SK-N-SH (cell line): ENCODE measurements at regions not wholly inside any gene's neighbourhood (a gene's known extent, or its start where the extent isn't known, plus 50 kb on each side); places are given as distances from the start of the nearest gene placed in this dataset.

ENCODE experiments used
- CTCF ChIA-PET: fragments of 300-600, 350-600 bp; formaldehyde crosslinking; extraction: SDS; loops from one replicate; lab custom pipeline; 2021; lab: Yijun Ruan, JAX
- POLR2A ChIA-PET: fragments of 350-600 bp; sonication (Branson Sonifier 250); formaldehyde crosslinking; extraction: SDS; loops from one replicate; lab custom pipeline; 2020; ENCODE audit warnings: antibody characterized with exemption, inconsistent platforms; lab: Yijun Ruan, JAX
- DNase-seq: peaks from one replicate; pipeline ENCODE4 v3.0.0; 2012
- H2AFZ ChIP-seq: fragments of 200-600 bp; sonication (generic); 2 replicates; pipeline ENCODE4 v1.8.1; 2016; ENCODE audit warnings: antibody characterized with exemption, mild to moderate bottlenecking, low read depth
- H3F3A ChIP-seq: fragments of 200-600 bp; sonication (generic); replicated peaks from 2 replicates; pipeline ENCODE3; 2016; ENCODE audit warnings: antibody characterized with exemption, mild to moderate bottlenecking; ENCODE audit not compliant: insufficient read depth
- H3K27ac ChIP-seq, 2 experiments: fragments of 200-500 bp in 1 of 2; fragments of 200-600 bp in 1 of 2; sonication (Bioruptor generic) in 1 of 2; sonication (generic), shearing (Covaris generic) in 1 of 2; 2 replicates each; pipeline versions ENCODE4 v1.5.1 to v1.6.1; 2014 to 2016; ENCODE audit warnings: low read depth in 2 of 2, inconsistent platforms in 1 of 2, low read length in 1 of 2, mild to moderate bottlenecking in 1 of 2, mixed read lengths in 1 of 2
- H3K27me3 ChIP-seq: fragments of 200-600 bp; sonication (generic), shearing (Covaris generic); 2 replicates; pipeline ENCODE4 v1.6.1; 2016; ENCODE audit warnings: mixed run types; ENCODE audit not compliant: insufficient read depth
- H3K36me3 ChIP-seq, 2 experiments: fragments of 200-500 bp in 1 of 2; fragments of 200-600 bp in 1 of 2; sonication (Bioruptor generic) in 1 of 2; sonication (generic) in 1 of 2; replicated peaks in 1 of 2; 2 replicates each; pipeline versions ENCODE3 to v1.5.1; 2014 to 2016; ENCODE audit warnings: low read length in 1 of 2, mild to moderate bottlenecking in 1 of 2; ENCODE audit not compliant: insufficient read depth in 2 of 2, control insufficient read depth in 1 of 2
- H3K4me1 ChIP-seq, 2 experiments: fragments of 200-500 bp in 1 of 2; fragments of 200-600 bp in 1 of 2; sonication (Bioruptor generic) in 1 of 2; sonication (generic), shearing (Covaris generic) in 1 of 2; 2 replicates each; pipeline versions ENCODE4 v1.5.1 to v1.6.1; 2014 to 2016; ENCODE audit warnings: low read depth in 1 of 2, low read length in 1 of 2, mixed run types in 1 of 2; ENCODE audit not compliant: insufficient read depth in 2 of 2, control insufficient read depth in 1 of 2
- H3K4me2 ChIP-seq: fragments of 200-600 bp; sonication (generic), shearing (Covaris generic); 2 replicates; pipeline ENCODE4 v1.6.1; 2017; ENCODE audit warnings: mixed run types
- H3K4me3 ChIP-seq, 2 experiments: fragments of 200-500 bp in 1 of 2; fragments of 200-600 bp in 1 of 2; sonication (Bioruptor generic) in 1 of 2; sonication (generic), shearing (Covaris generic) in 1 of 2; 2 replicates each; pipeline versions ENCODE4 v1.5.1 to v1.8.1; 2014 to 2016; ENCODE audit warnings: low read depth in 2 of 2, inconsistent platforms in 1 of 2, low read length in 1 of 2, mild to moderate bottlenecking in 1 of 2, mixed read lengths in 1 of 2, moderate library complexity in 1 of 2
- H3K79me2 ChIP-seq: fragments of 200-600 bp; sonication (generic); 2 replicates; pipeline ENCODE4 v1.8.1; 2017; ENCODE audit warnings: mild to moderate bottlenecking; ENCODE audit not compliant: insufficient read depth
- H3K9ac ChIP-seq: fragments of 200-600 bp; sonication (generic); 2 replicates; pipeline ENCODE4 v1.6.1; 2017; ENCODE audit warnings: mixed run types
- H3K9me2 ChIP-seq: fragments of 200-600 bp; sonication (generic); 2 replicates; pipeline ENCODE4 v1.6.1; 2017; ENCODE audit warnings: mixed run types
- H3K9me3 ChIP-seq: fragments of 200-600 bp; sonication (generic); 2 replicates; pipeline ENCODE4 v1.6.1; 2017; ENCODE audit warnings: mixed run types, mild to moderate bottlenecking, moderate library complexity
- H4K20me1 ChIP-seq: fragments of 200-600 bp; sonication (generic); 2 replicates; pipeline ENCODE4 v1.6.1; 2017; ENCODE audit warnings: mild to moderate bottlenecking, mixed run types; ENCODE audit not compliant: insufficient read depth
- GATA2 ChIP-seq: sonication (generic); formaldehyde crosslinking; IDR thresholded peaks from 2 replicates; pipeline ENCODE4 v1.5.0; 2020; ENCODE audit warnings: mild to moderate bottlenecking, missing genetic modification reagents
- MEF2A ChIP-seq: IDR thresholded peaks from 2 replicates; pipeline ENCODE4 v1.4.0; 2012; ENCODE audit warnings: low read depth, borderline replicate concordance
- PBX3 ChIP-seq: IDR thresholded peaks from 2 replicates; pipeline ENCODE4; 2012
- RAD21 ChIP-seq: IDR thresholded peaks from 2 replicates; pipeline ENCODE4 v1.6.1; 2012; ENCODE audit warnings: mild to moderate bottlenecking, low read length
- RCOR1 ChIP-seq: fragments of 150-350 bp; IDR thresholded peaks from 2 replicates; pipeline ENCODE4 v1.6.1; 2017; ENCODE audit warnings: antibody characterized with exemption, low read length
- RFX5 ChIP-seq: IDR thresholded peaks from 2 replicates; pipeline ENCODE4 v1.6.1; 2012; ENCODE audit warnings: mild to moderate bottlenecking, improper control_type of control experiment, low read length
- SIN3A ChIP-seq: IDR thresholded peaks from 2 replicates; pipeline ENCODE4 v1.6.1; 2012; ENCODE audit warnings: low read depth, mild to moderate bottlenecking, low read length, moderate library complexity, borderline replicate concordance
- TEAD4 ChIP-seq: IDR thresholded peaks from 2 replicates; pipeline ENCODE4 v1.4.0; 2012; ENCODE audit warnings: mild to moderate bottlenecking, borderline replicate concordance; ENCODE audit not compliant: insufficient read depth
- USF2 ChIP-seq: fragments of 150-350 bp; IDR thresholded peaks from 2 replicates; pipeline ENCODE4 v1.6.1; 2017; ENCODE audit warnings: antibody characterized with exemption, low read length, low read depth, borderline replicate concordance
- YY1 ChIP-seq: IDR thresholded peaks from 2 replicates; pipeline ENCODE4 v1.4.0; 2012; ENCODE audit warnings: low read depth, mild to moderate bottlenecking
- WGBS: methylation state at CpG from one replicate; pipeline ENCODE4 v1.1.6; 2017; ENCODE audit warnings: low lambda C conversion rate; 5-methylcytosine and 5-hydroxymethylcytosine counted together

GRCh38 chr4:149983401-149983800 is 94.8 kb upstream of the DCLK2 start:
- H3K9me2 ChIP-seq = no peaks in the 10 kb centered on the region
- H2AFZ ChIP-seq = no peak overlapping the region
- ChIA-PET POLR2A (no interaction called here), CTCF (interaction anchor here (0.6 to 2.3 kb wide), 4 partner anchors 13 to 988 kb away, joined by 3 to 19 read pairs (median 4); no protein-coding TSS in a partner anchor)
- H3K36me3 ChIP-seq = no peaks in the 10 kb centered on the region
- no peaks in the 10 kb centered on the region for H3F3A ChIP-seq
- H3K4me1 ChIP-seq = peaks cover 13 to 16% of the 10 kb centered on the region in 2 experiments
- DNase-seq = no peak
- no peak overlapping the region for H3K9ac ChIP-seq
- 90% methylated on average over 2 of the region's 2 CpGs for WGBS
- H3K4me2 ChIP-seq = no peak overlapping the region
- no peaks in the 10 kb centered on the region for H4K20me1 ChIP-seq
- H3K79me2 ChIP-seq = no peaks in the 10 kb centered on the region
- no peak overlapping the region for H3K4me3 ChIP-seq
- no peaks in the 10 kb centered on the region for H3K27me3 ChIP-seq
- TF ChIP-seq SIN3A = no peak
- TF ChIP-seq RCOR1 = no peak
- TF ChIP-seq MEF2A = no peak
- TF ChIP-seq RFX5 = no peak
- no peak for TF ChIP-seq PBX3
- no peak for TF ChIP-seq TEAD4
- TF ChIP-seq RAD21 = no peak
- no peaks in the 10 kb centered on the region for H3K9me3 ChIP-seq
- no peak overlapping the region; a peak in 1 of 4 replicates for H3K27ac ChIP-seq

- H3K27ac ChIP-seq = no peak overlapping the region
- TF ChIP-seq YY1 (no peak), RAD21 (no peak), USF2 (no peak), RFX5 (no peak), MEF2A (no peak), GATA2 (CRISPR knock-in tag) (no peak)
- TF ChIP-seq, all 33 proteins: peak for 0
- H3K4me2 ChIP-seq = no peak overlapping the region
- H3K9me3 ChIP-seq = no peaks in the 10 kb centered on the region
- ChIA-PET CTCF (interaction anchor here (1.0 kb wide), 1 partner anchor 12 kb away, joined by 3 read pairs; no protein-coding TSS in a partner anchor), POLR2A (no interaction called here)
- 100% methylated on average over 3 of the region's 3 CpGs for WGBS
- no peaks in the 10 kb centered on the region for H3K9me2 ChIP-seq
- H3K36me3 ChIP-seq = no peaks in the 10 kb centered on the region
- no peaks in the 10 kb centered on the region for H3K27me3 ChIP-seq
- H3F3A ChIP-seq = no peaks in the 10 kb centered on the region
- H3K4me3 ChIP-seq = no peak overlapping the region
- H4K20me1 ChIP-seq = no peaks in the 10 kb centered on the region
- H2AFZ ChIP-seq = no peak overlapping the region
- H3K79me2 ChIP-seq = no peaks in the 10 kb centered on the region
- peaks cover 13 to 16% of the 10 kb centered on the region in 2 experiments for H3K4me1 ChIP-seq
- no peak for DNase-seq
- H3K9ac ChIP-seq = no peak overlapping the region
Observed at GRCh38 chr4:149983931-149984330, 94.3 kb upstream of the DCLK2 start.
